ENCODE measurements at regions not wholly inside any gene's neighbourhood (a gene's known extent, or its start where the extent isn't known, plus 50 kb on each side); places are given as distances from the start of the nearest gene placed in this dataset.
A peak's percentile ranks its signal among the peaks of the same experiment; 100 is the strongest.

GRCh38 chr3:117726776-117727175 lies 1017.2 kb downstream of the TUSC7 start:
- FAIRE-seq (no peak), DNase-seq (ENCODE audit: insufficient read length, low spot score) (no peak)

GRCh38 chr3:117728226-117728625 lies 1018.6 kb downstream of the TUSC7 start:
- FAIRE-seq (no peak), DNase-seq (ENCODE audit: insufficient read length, low spot score) (no peak)
- TF ChIP-seq CTCF (IDR thresholded peaks at IDR 0.05; ENCODE audit: insufficient read depth, missing control alignments): no peak

More at GRCh38 chr3:117726776-117727175, 1017.2 kb downstream of the TUSC7 start:
- no peak for TF ChIP-seq CTCF (IDR thresholded peaks at IDR 0.05; ENCODE audit: insufficient read depth, missing control alignments)

- FAIRE-seq: no peak
- TF ChIP-seq CTCF (IDR thresholded peaks at IDR 0.05; ENCODE audit: insufficient read depth, missing control alignments): no peak
- DNase-seq (ENCODE audit: insufficient read length, low spot score): no peak
These were observed 1024.9 kb downstream of the TUSC7 start for GRCh38 chr3:117734496-117734895.

- FAIRE-seq: peak; percentile 35
- DNase-seq (ENCODE audit: insufficient read length, low spot score): no peak
- TF ChIP-seq CTCF (IDR thresholded peaks at IDR 0.05; ENCODE audit: insufficient read depth, missing control alignments): no peak
These were observed 1026.0 kb downstream of the TUSC7 start for GRCh38 chr3:117735481-117736101.

- TF ChIP-seq CTCF (IDR thresholded peaks at IDR 0.05; ENCODE audit: insufficient read depth, missing control alignments): no peak
- no peak for FAIRE-seq
- DNase-seq (ENCODE audit: insufficient read length, low spot score): no peak
These were observed 1027.3 kb downstream of the TUSC7 start for GRCh38 chr3:117736846-117737245.

GRCh38 chr3:117743993-117744392 lies 1034.4 kb downstream of the TUSC7 start:
- FAIRE-seq (no peak), DNase-seq (ENCODE audit: insufficient read length, low spot score) (no peak)
- TF ChIP-seq CTCF (IDR thresholded peaks at IDR 0.05; ENCODE audit: insufficient read depth, missing control alignments): no peak

- TF ChIP-seq CTCF (IDR thresholded peaks at IDR 0.05; ENCODE audit: insufficient read depth, missing control alignments): no peak
- FAIRE-seq (no peak), DNase-seq (ENCODE audit: insufficient read length, low spot score) (no peak)
These were observed 1035.4 kb downstream of the TUSC7 start for GRCh38 chr3:117744935-117745334.
